Left kidney (tissue), 1 donor: ENCODE measurements at regions not wholly inside any gene's neighbourhood (a gene's known extent, or its start where the extent isn't known, plus 50 kb on each side); places are given as distances from the start of the nearest gene placed in this dataset.
"Not testable (repeated sequence)": the region's sequence is repeated elsewhere in the genome, so short reads cannot be mapped to it uniquely, and the experiment has no call there.

Experiments
- DNase-seq: peaks from one replicate; pipeline ENCODE4 v3.0.0-alpha.2; 2013

- DNase-seq, result no peak
These were observed 1130.4 kb upstream of the ACO1 start for GRCh38 chr9:31253800-31254762.

DNA sequence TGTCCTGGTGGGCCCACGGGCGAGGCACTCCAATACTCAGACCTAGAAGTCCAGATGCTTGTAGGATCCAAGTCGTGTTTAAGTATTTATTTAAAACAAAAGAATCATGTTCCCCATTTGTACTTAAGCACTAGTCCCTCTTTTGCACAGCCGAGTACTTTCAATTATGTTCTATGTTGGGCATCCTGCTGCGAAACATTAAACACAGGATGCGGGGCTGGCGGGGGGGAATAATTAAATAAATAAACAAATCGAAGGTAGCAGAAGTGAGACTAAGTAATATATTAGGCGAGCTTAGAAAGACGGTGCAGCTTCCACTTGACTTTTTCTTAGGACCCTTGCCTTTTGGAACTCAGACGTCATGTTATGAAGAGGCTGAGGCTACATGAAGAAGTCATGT is 1129.2 kb upstream of the ACO1 start:
- DNase-seq, result no peak

DNA sequence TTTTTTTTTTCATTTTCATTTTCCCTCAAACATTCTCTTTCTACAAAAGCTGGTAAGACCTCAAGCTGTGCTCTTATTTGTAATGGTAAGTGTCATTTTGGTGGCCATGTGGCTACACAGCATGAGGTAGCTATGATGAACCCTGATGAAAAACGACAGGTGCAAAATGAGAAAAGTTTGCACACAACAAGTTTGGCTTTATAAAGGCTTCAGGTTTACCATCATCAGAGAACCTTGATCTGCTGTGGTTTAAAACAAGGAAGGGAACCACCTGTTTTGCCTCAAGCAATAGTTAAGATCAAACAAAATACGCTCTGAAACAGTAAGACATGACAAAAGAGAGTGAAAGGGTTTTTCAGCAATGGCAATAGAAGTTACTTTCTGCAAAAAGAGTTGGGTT is 1124.6 kb upstream of the ACO1 start:
- no peak for DNase-seq

DNA sequence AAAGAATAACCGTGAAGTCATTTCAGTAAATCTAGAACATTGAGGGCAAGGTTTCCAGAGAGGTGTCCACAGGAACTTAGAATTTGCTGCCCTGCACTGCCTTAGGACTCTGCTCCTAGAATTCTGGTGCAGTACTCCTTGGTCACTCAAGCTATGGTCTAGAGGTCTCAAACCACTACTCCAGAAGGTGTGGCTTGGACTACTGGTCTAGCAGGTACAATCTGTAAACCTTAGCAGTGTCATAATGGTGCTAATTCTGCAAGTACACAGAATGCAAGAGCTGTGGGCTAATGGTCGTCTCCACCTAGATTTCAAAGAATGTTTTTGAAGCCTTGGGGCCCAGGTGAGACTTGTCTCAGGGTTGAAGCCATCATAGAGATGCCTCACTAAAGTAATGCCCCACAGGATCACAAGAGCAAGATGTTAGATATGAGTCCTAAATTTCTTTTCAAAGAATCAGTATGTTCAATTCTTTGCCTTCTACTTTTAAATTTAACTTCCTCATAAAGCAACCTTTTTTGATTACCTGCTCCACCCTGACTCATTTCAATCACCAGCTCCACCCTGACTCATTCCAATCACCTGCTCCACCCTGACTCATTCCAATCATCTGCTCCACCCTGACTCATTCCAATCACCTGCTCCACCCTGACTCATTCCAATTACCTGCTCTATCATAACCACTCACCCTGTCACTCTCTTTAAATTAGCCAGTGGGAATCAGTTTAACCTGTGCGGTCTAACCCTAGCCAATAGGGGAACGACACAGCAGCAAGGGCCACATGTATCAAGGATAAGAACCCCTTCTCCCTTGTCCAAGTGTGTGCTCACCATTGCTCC is 1111.8 kb upstream of the ACO1 start:
- no peak for DNase-seq

GRCh38 chr9:31275419-31275818 is 1109.0 kb upstream of the ACO1 start:
- no peak for DNase-seq

GRCh38 chr9:31290731-31291130 is 1093.7 kb upstream of the ACO1 start:
- no peak for DNase-seq

DNA sequence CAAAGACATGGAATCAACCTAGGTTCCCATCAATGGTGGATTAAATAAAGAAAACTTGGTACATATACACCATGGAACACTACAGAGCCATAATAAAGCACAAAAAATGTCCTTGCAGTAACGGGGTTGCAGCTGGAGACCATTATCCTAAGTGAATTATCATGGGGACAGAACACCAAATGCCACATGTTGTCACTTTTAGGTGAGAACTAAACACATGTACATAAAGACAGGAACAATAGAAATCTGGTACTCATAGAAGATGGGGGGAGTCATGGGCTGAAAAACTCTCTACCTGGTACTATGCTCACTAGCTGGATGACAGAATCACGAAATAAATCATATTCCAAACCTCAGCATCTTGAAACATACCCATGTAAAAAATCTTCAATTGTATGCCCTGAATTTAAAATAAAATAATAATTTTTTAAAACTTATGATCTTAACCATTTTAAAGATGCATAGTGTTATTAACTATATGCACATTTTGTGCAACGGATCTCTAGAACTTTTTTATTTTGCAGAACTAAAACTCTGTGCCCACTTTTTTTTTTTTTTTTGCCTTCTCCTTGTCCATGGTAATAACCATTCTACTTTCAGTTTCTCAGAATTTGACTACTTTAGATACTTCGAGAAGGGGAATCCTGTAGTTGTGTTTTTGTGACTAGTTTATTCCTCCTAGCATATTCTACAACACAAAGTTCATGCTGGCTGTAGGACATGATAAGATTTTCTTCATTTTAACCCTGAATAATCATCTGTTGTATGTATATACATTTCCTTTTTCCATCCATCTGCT is 1081.6 kb upstream of the ACO1 start:
- no peak for DNase-seq

GRCh38 chr9:31304576-31304975 is 1079.9 kb upstream of the ACO1 start:
- no peak for DNase-seq

GRCh38 chr9:31314241-31314640 is 1070.2 kb upstream of the ACO1 start:
- no peak for DNase-seq

DNA sequence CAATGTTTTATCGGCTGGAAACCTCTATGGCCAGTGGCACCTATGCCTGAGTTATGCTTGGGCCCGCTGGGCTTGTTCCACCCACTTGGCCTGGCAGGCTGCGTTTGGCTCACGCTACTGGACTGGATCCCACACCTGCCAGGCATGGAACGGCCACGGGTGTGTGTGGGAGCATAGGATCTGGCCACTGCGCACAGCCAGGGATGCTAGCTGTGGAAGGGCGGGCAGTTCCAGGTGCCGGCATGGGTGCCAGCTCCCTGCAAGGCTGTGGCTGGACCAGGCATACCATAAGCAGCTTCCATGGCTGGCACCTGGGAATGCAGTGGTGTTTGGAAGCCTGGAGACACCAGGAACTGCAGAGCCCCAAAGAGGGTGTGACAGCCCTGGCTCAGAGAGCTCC is 1063.9 kb upstream of the ACO1 start:
- no peak for DNase-seq

DNA sequence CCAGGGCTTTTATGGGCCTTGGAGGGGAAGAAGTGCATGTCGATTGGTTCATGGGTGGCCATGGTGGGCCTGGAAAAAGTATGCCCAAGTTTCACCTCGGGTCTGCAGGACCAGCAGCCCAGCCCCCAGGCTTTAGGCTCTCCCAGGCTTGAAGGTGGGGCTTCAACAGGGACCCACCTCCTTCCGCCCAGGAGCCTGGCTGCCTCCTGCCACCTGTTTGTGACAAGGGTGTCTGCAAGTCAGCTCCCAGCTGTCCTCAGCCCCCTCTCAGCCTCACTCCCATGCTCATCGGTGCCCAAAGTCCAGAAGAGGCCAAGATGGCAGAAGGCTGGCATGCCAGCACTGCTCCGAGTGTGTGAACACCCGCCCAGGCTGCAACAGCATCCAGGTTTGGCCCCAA is 1063.2 kb upstream of the ACO1 start:
- no peak for DNase-seq

DNA sequence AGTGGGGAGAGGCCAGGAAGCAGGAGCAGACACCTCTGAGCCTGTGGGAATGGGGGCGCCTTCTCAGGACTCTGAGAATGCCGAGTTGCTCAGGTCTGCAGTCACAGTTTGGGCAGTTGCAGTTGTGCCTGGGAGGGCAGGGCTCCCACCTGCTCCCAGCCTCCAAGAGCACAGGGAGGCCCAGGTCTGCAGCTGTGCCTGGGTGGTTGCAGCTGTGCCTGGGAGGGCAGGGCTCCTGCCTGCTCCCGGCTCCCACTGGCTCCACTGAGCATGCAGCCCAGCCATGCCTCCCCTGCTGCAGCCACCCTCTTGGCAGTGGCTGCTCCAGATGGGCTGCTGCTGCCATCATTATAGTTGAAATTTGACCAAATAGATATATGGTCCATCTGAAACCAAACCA is 1062.8 kb upstream of the ACO1 start:
- DNase-seq, result no peak

- DNase-seq, result no peak
These were observed 1060.6 kb upstream of the ACO1 start for GRCh38 chr9:31323726-31324444.

DNA sequence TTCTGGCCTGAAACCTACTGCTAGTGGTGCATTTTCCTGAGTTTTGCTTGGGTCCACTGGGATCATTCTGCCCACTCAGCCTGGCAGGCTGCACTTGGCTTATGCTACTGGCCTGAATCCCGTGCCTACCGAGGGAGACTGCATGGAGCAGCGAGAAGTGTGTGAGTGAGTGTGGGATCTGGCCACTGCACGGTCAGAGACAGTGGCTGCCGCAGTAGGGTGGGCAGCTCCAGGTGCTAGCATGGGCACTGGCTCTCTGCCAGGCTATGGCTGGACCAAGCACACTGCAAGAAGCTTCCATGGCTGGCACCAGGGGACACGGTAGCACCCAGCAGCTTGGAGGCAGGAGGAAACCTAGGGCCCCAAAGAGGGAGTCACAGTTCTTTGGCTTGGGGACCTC is 1058.7 kb upstream of the ACO1 start:
- DNase-seq, result no peak

GRCh38 chr9:31326883-31327282 is 1057.6 kb upstream of the ACO1 start:
- not testable (repeated sequence) for DNase-seq

GRCh38 chr9:31334837-31335528 is 1049.5 kb upstream of the ACO1 start:
- no peak for DNase-seq

DNA sequence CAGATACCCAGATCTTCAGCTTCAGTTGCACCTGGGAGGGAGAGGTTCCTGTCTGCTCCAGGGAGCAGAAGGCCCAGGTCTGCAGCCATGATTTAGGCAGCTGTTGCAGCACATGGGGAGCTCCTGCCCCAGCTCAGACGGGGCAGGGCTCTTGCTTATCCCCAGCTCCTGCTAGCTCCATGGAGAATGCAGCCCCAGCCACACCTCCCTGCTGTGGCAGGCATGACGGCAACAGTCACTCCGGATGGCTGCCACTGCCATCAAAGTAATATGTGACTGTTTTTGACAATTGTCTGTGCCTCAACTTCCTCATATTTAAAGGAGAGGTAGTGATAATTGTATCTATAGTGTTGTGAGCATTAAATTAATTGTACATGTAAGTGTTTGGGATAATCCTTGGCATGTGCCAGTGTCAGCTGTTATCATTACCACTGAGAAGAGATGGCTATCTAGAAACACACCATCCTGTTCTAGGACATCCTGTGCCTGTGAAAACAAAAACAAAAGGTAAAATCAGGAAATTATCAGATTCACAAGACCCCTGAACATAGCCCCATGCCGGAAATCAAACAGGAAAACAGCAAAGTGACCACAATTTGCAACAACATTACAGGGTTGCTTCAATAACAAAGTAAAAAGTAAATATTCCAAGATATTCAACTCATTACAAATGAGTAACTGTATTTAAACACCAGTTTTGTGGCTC is 1048.8 kb upstream of the ACO1 start:
- no peak for DNase-seq

- no peak for DNase-seq
These were observed 1048.1 kb upstream of the ACO1 start for GRCh38 chr9:31336386-31336785.

GRCh38 chr9:31336841-31337240 is 1047.6 kb upstream of the ACO1 start:
- DNase-seq, result no peak

DNA sequence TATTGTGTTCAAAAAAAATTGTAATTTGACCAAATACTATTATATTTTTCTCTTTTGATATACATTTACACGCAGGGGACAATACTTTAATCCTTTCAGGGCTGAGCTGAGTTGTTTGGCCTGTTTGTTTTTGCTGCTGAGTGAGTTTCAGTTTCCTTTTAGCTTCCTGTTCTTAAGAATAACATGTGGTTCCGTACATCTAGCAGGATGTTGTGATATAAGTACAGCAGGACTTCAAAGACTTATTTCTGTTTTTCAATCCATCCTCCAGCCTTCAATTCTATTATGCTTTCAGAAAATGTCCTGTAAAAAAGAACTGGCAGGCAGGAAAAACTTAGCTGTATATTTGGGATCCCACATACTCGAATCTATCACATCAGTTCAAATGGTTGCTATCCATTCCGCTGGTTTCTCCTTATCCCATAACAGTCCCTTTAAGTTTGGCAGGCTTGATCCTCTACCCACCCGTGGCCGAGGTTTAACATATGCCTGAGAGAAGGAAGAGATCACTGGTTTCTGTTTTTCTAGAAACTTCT is 1037.3 kb upstream of the ACO1 start:
- DNase-seq, result peak; percentile 33
